Left hindlimb (tissue), 1 donor: ENCODE measurements at regions not wholly inside any gene's neighbourhood (a gene's known extent, or its start where the extent isn't known, plus 50 kb on each side); places are given as distances from the start of the nearest gene placed in this dataset.
"Not testable (repeated sequence)": the region's sequence is repeated elsewhere in the genome, so short reads cannot be mapped to it uniquely, and the experiment has no call there.

Experiments
- DNase-seq: peaks from one replicate; pipeline ENCODE4 v3.0.0-alpha.2; 2018

- DNase-seq, result not testable (repeated sequence)
These were observed 146.1 kb downstream of the ZNF92 start for GRCh38 chr7:65519751-65520150.

- not testable (repeated sequence) for DNase-seq
These were observed 172.0 kb downstream of the ZNF92 start for GRCh38 chr7:65545465-65546161.

- DNase-seq, result not testable (repeated sequence)
These were observed 176.2 kb downstream of the ZNF92 start for GRCh38 chr7:65549589-65550443.

GRCh38 chr7:65550444-65550809 is 176.8 kb downstream of the ZNF92 start:
- DNase-seq, result not testable (repeated sequence)

- DNase-seq, result not testable (repeated sequence)
These were observed 177.4 kb downstream of the ZNF92 start for GRCh38 chr7:65551042-65551441.

- DNase-seq, result not testable (repeated sequence)
These were observed 181.2 kb downstream of the ZNF92 start for GRCh38 chr7:65554553-65555476.

GRCh38 chr7:65558584-65558983 is 184.9 kb downstream of the ZNF92 start:
- DNase-seq, result peak; percentile 6

- DNase-seq, result not testable (repeated sequence)
These were observed 188.2 kb downstream of the ZNF92 start for GRCh38 chr7:65561786-65562372.

- DNase-seq, result not testable (repeated sequence)
These were observed 188.9 kb downstream of the ZNF92 start for GRCh38 chr7:65562522-65562921.

- DNase-seq, result not testable (repeated sequence)
These were observed 189.7 kb downstream of the ZNF92 start for GRCh38 chr7:65563333-65563732.

GRCh38 chr7:65568226-65568625 is 194.6 kb downstream of the ZNF92 start:
- not testable (repeated sequence) for DNase-seq

GRCh38 chr7:65570990-65571389 is 197.3 kb downstream of the ZNF92 start:
- not testable (repeated sequence) for DNase-seq

- peak; percentile 18 for DNase-seq
These were observed 198.9 kb downstream of the ZNF92 start for GRCh38 chr7:65572581-65572980.

GRCh38 chr7:65576370-65576769 is 202.7 kb downstream of the ZNF92 start:
- not testable (repeated sequence) for DNase-seq

- not testable (repeated sequence) for DNase-seq
These were observed 209.0 kb downstream of the ZNF92 start for GRCh38 chr7:65582518-65583119.

- DNase-seq, result not testable (repeated sequence)
These were observed 228.8 kb downstream of the ZNF92 start for GRCh38 chr7:65602495-65602894.

- no peak for DNase-seq
These were observed 235.5 kb downstream of the ZNF92 start for GRCh38 chr7:65609131-65609530.

GRCh38 chr7:65613644-65614289 is 240.1 kb downstream of the ZNF92 start:
- not testable (repeated sequence) for DNase-seq

- DNase-seq, result not testable (repeated sequence)
These were observed 242.5 kb downstream of the ZNF92 start for GRCh38 chr7:65616111-65616510.

GRCh38 chr7:65620216-65620615 is 246.6 kb downstream of the ZNF92 start:
- DNase-seq, result not testable (repeated sequence)

GRCh38 chr7:65621580-65622201 is 248.0 kb downstream of the ZNF92 start:
- DNase-seq, result not testable (repeated sequence)
